ENCODE measurements at regions not wholly inside any gene's neighbourhood (a gene's known extent, or its start where the extent isn't known, plus 50 kb on each side); places are given as distances from the start of the nearest gene placed in this dataset.

DNA sequence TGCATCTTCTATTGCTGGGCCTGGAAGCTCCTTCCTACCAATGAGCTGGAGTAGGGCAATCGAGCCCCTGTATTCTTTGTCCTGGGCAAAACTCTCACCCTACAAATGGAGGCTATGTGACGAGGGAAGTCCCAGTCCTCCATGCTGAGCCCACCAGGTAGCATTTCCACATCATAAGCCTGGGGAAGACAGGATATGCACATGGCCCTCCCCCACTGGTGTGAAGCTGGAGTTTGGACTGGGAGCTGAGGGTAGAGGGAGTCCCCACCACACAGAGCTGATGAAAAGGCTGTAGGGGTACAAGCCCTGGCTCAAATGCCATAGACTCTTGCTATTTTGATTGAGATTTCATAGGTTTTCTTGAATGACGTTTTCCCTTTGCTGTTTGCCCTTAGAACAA lies 99.5 kb upstream of the FOXC1 start:
- H2BK5ac ChIP-seq (ENCODE audit: low read length): no peak overlapping the region
- no CpG with 5 or more reads among the region's 3 CpGs for WGBS (ENCODE audit: extremely low coverage, insufficient coverage, low lambda C conversion rate)
- no peak overlapping the region for H4K8ac ChIP-seq (ENCODE audit: low read depth, low read length)
- no peak overlapping the region for H3K9ac ChIP-seq (ENCODE audit: low read length)
- H3K36me3 ChIP-seq (ENCODE audit: control insufficient read depth, insufficient read depth, low read length): no peaks in the 10 kb centered on the region
- H3K79me1 ChIP-seq (ENCODE audit: low read length): no peaks in the 10 kb centered on the region
- no peak overlapping the region for H3K4me2 ChIP-seq (ENCODE audit: low read length)
- peaks cover 2% of the 10 kb centered on the region for H3K4me1 ChIP-seq (ENCODE audit: control insufficient read depth, low read depth, low read length)
- no peak overlapping the region for H4K5ac ChIP-seq (ENCODE audit: low read length)
- no peak overlapping the region for H3K4ac ChIP-seq (ENCODE audit: low read depth, low read length)
- no peaks in the 10 kb centered on the region for H3K79me2 ChIP-seq (ENCODE audit: control insufficient read depth, insufficient read depth, low read length)
- H3K27me3 ChIP-seq (ENCODE audit: insufficient read depth, low read length, poor library complexity): no peaks in the 10 kb centered on the region
- H3K56ac ChIP-seq (ENCODE audit: low read length): no peak overlapping the region
- DNase-seq: peak; percentile 7
- no peak overlapping the region for H2BK120ac ChIP-seq (ENCODE audit: low read depth, low read length)
- H3K23ac ChIP-seq (ENCODE audit: low read length): no peak overlapping the region
- H3K18ac ChIP-seq (ENCODE audit: low read length): no peak overlapping the region
- H2BK15ac ChIP-seq (replicated peaks; ENCODE audit: low read depth): no peak overlapping the region
- no peak overlapping the region for H2AK5ac ChIP-seq (ENCODE audit: low read length)
- H3K27ac ChIP-seq (ENCODE audit: low read depth, low read length): no peak overlapping the region
- no peak overlapping the region for H3K4me3 ChIP-seq (ENCODE audit: low read length)

- Histone ChIP-seq H3K4me2 (ENCODE audit: low read length) (no peak overlapping the region), H3K79me1 (ENCODE audit: low read length) (no peaks in the 10 kb centered on the region)
- WGBS (ENCODE audit: extremely low coverage, insufficient coverage, low lambda C conversion rate): no CpG with 5 or more reads among the region's 3 CpGs
These were observed 96.4 kb upstream of the FOXC1 start for GRCh38 chr6:1513215-1513780.

DNA sequence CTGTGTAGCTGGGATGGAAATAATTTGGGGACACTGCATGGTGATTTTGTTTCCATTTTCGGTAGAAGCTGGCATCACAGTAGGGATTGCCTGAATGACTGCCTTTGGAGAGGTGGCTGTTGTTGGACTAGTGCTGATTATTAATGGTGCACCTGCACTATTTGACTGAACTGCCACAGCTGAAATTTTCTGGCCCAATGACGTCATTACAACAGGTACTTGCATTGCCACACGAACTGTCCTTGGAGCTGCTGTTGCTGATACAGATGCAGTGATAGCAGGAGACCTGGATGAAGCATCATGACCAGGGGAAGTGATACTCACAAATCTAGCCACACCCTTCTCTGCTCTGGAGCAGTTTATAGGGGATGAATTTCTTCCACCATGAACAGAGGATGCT lies 95.6 kb upstream of the FOXC1 start:
- Histone ChIP-seq H3K4ac (ENCODE audit: low read depth, low read length) (no peak overlapping the region), H2AK5ac (ENCODE audit: low read length) (no peak overlapping the region), H3K56ac (ENCODE audit: low read length) (no peak overlapping the region), H3K18ac (ENCODE audit: low read length) (no peak overlapping the region), H2BK15ac (replicated peaks; ENCODE audit: low read depth) (no peak overlapping the region), H4K5ac (ENCODE audit: low read length) (no peak overlapping the region), H2BK120ac (ENCODE audit: low read depth, low read length) (no peak overlapping the region), H2BK5ac (ENCODE audit: low read length) (no peak overlapping the region), H3K27me3 (ENCODE audit: insufficient read depth, low read length, poor library complexity) (no peaks in the 10 kb centered on the region), H3K79me2 (ENCODE audit: control insufficient read depth, insufficient read depth, low read length) (no peaks in the 10 kb centered on the region), H3K4me1 (ENCODE audit: control insufficient read depth, low read depth, low read length) (peaks cover 2% of the 10 kb centered on the region), H3K27ac (ENCODE audit: low read depth, low read length) (no peak overlapping the region), H3K4me2 (ENCODE audit: low read length) (no peak overlapping the region), H4K8ac (ENCODE audit: low read depth, low read length) (no peak overlapping the region), H3K9ac (ENCODE audit: low read length) (no peak overlapping the region), H3K23ac (ENCODE audit: low read length) (no peak overlapping the region), H3K79me1 (ENCODE audit: low read length) (no peaks in the 10 kb centered on the region), H3K36me3 (ENCODE audit: control insufficient read depth, insufficient read depth, low read length) (no peaks in the 10 kb centered on the region), H3K4me3 (ENCODE audit: low read length) (no peak overlapping the region)
- no CpG with 5 or more reads among the region's 3 CpGs for WGBS (ENCODE audit: extremely low coverage, insufficient coverage, low lambda C conversion rate)
- no peak for DNase-seq

More at GRCh38 chr6:1513215-1513780, 96.4 kb upstream of the FOXC1 start:
- no peak overlapping the region for H2BK5ac ChIP-seq (ENCODE audit: low read length)
- no peaks in the 10 kb centered on the region for H3K27me3 ChIP-seq (ENCODE audit: insufficient read depth, low read length, poor library complexity)
- no peak overlapping the region for H4K5ac ChIP-seq (ENCODE audit: low read length)
- H2BK120ac ChIP-seq (ENCODE audit: low read depth, low read length): no peak overlapping the region
- no peaks in the 10 kb centered on the region for H3K79me2 ChIP-seq (ENCODE audit: control insufficient read depth, insufficient read depth, low read length)
- H3K4ac ChIP-seq (ENCODE audit: low read depth, low read length): no peak overlapping the region
- no peak overlapping the region for H3K56ac ChIP-seq (ENCODE audit: low read length)
- H3K23ac ChIP-seq (ENCODE audit: low read length): no peak overlapping the region
- no peak for DNase-seq
- H3K18ac ChIP-seq (ENCODE audit: low read length): no peak overlapping the region
- H3K36me3 ChIP-seq (ENCODE audit: control insufficient read depth, insufficient read depth, low read length): no peaks in the 10 kb centered on the region
- H3K9ac ChIP-seq (ENCODE audit: low read length): no peak overlapping the region
- no peak overlapping the region for H2BK15ac ChIP-seq (replicated peaks; ENCODE audit: low read depth)
- no peak overlapping the region for H4K8ac ChIP-seq (ENCODE audit: low read depth, low read length)
- H2AK5ac ChIP-seq (ENCODE audit: low read length): no peak overlapping the region
- H3K27ac ChIP-seq (ENCODE audit: low read depth, low read length): no peak overlapping the region
- H3K4me3 ChIP-seq (ENCODE audit: low read length): no peak overlapping the region
- peaks cover 2% of the 10 kb centered on the region for H3K4me1 ChIP-seq (ENCODE audit: control insufficient read depth, low read depth, low read length)

DNA sequence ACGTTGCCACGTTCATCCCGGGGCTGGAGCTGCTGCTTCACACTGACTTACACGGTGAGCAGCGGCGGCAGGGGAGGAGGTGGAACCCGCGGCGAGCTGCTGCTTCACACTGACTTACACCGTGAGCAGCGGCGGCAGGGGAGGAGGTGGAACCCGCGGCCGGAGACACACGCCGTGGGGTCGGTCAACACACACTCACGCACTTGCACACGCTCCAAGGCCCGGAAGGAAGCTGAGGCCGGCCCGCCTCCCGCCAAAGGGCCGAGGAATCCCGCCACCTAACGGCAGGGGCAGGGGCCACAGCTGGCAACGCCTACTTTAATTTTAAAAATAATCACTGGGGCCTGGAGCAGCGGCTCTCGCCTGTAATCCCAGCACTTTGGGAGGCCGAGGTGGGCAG lies 94.4 kb upstream of the FOXC1 start:
- Histone ChIP-seq H2BK120ac (ENCODE audit: low read depth, low read length) (no peak overlapping the region), H4K8ac (ENCODE audit: low read depth, low read length) (no peak overlapping the region), H3K4ac (ENCODE audit: low read depth, low read length) (no peak overlapping the region), H3K27me3 (ENCODE audit: insufficient read depth, low read length, poor library complexity) (no peaks in the 10 kb centered on the region), H4K5ac (ENCODE audit: low read length) (no peak overlapping the region), H3K4me2 (ENCODE audit: low read length) (no peak overlapping the region), H2BK15ac (replicated peaks; ENCODE audit: low read depth) (no peak overlapping the region), H3K79me2 (ENCODE audit: control insufficient read depth, insufficient read depth, low read length) (no peaks in the 10 kb centered on the region), H3K79me1 (ENCODE audit: low read length) (no peaks in the 10 kb centered on the region), H2BK5ac (ENCODE audit: low read length) (no peak overlapping the region), H3K27ac (ENCODE audit: low read depth, low read length) (no peak overlapping the region), H3K4me3 (ENCODE audit: low read length) (no peak overlapping the region), H3K36me3 (ENCODE audit: control insufficient read depth, insufficient read depth, low read length) (no peaks in the 10 kb centered on the region), H3K56ac (ENCODE audit: low read length) (no peak overlapping the region), H2AK5ac (ENCODE audit: low read length) (no peak overlapping the region), H3K4me1 (ENCODE audit: control insufficient read depth, low read depth, low read length) (peaks cover 2% of the 10 kb centered on the region), H3K9ac (ENCODE audit: low read length) (no peak overlapping the region), H3K23ac (ENCODE audit: low read length) (no peak overlapping the region), H3K18ac (ENCODE audit: low read length) (no peak overlapping the region)
- DNase-seq: no peak
- no CpG with 5 or more reads among the region's 31 CpGs for WGBS (ENCODE audit: extremely low coverage, insufficient coverage, low lambda C conversion rate)

DNA sequence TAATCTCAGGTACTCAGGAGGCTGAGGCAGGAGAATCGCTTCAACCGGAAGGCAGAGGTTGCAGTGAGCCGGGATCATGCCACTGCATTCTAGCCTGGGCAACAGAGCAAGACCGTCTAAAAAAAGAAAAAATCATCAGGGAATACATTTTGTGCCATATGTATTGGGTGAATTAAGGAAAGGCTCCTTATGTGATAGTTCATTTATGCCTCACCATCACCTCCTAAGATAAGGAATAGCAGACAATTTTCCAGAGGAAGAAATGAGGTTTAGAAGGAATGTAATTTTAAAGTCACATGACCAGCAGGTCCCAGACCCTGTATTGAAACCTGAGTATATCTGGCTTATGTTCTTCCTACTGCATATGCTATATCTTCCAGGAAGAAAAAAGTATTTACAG lies 93.9 kb upstream of the FOXC1 start:
- no peak overlapping the region for H3K4ac ChIP-seq (ENCODE audit: low read depth, low read length)
- H3K4me1 ChIP-seq (ENCODE audit: control insufficient read depth, low read depth, low read length): no peaks in the 10 kb centered on the region
- no peak overlapping the region for H3K9ac ChIP-seq (ENCODE audit: low read length)
- no peak for DNase-seq
- no peaks in the 10 kb centered on the region for H3K36me3 ChIP-seq (ENCODE audit: control insufficient read depth, insufficient read depth, low read length)
- no peak overlapping the region for H3K27ac ChIP-seq (ENCODE audit: low read depth, low read length)
- no peaks in the 10 kb centered on the region for H3K79me1 ChIP-seq (ENCODE audit: low read length)
- H2AK5ac ChIP-seq (ENCODE audit: low read length): no peak overlapping the region
- H3K79me2 ChIP-seq (ENCODE audit: control insufficient read depth, insufficient read depth, low read length): no peaks in the 10 kb centered on the region
- no peaks in the 10 kb centered on the region for H3K27me3 ChIP-seq (ENCODE audit: insufficient read depth, low read length, poor library complexity)
- H3K56ac ChIP-seq (ENCODE audit: low read length): no peak overlapping the region
- no peak overlapping the region for H2BK120ac ChIP-seq (ENCODE audit: low read depth, low read length)
- no peak overlapping the region for H4K5ac ChIP-seq (ENCODE audit: low read length)
- H2BK5ac ChIP-seq (ENCODE audit: low read length): no peak overlapping the region
- H2BK15ac ChIP-seq (replicated peaks; ENCODE audit: low read depth): no peak overlapping the region
- no CpG with 5 or more reads among the region's 4 CpGs for WGBS (ENCODE audit: extremely low coverage, insufficient coverage, low lambda C conversion rate)
- H3K4me2 ChIP-seq (ENCODE audit: low read length): no peak overlapping the region
- H3K23ac ChIP-seq (ENCODE audit: low read length): no peak overlapping the region
- H4K8ac ChIP-seq (ENCODE audit: low read depth, low read length): no peak overlapping the region
- H3K4me3 ChIP-seq (ENCODE audit: low read length): no peak overlapping the region
- no peak overlapping the region for H3K18ac ChIP-seq (ENCODE audit: low read length)
